ENCODE measurements at regions not wholly inside any gene's neighbourhood (a gene's known extent, or its start where the extent isn't known, plus 50 kb on each side); places are given as distances from the start of the nearest gene placed in this dataset.

GRCh38 chr18:55753643-55754263, 165.8 kb upstream of the TCF4 start:
- TF ChIP-seq CTCF (IDR thresholded peaks at IDR 0.05; ENCODE audit: low read depth, low read length, poor library complexity, severe bottlenecking) (no peak), EZH2phosphoT487 (IDR thresholded peaks at IDR 0.05; ENCODE audit: borderline replicate concordance, low read length) (no peak)
